ENCODE measurements at regions not wholly inside any gene's neighbourhood (a gene's known extent, or its start where the extent isn't known, plus 50 kb on each side); places are given as distances from the start of the nearest gene placed in this dataset.

DNA sequence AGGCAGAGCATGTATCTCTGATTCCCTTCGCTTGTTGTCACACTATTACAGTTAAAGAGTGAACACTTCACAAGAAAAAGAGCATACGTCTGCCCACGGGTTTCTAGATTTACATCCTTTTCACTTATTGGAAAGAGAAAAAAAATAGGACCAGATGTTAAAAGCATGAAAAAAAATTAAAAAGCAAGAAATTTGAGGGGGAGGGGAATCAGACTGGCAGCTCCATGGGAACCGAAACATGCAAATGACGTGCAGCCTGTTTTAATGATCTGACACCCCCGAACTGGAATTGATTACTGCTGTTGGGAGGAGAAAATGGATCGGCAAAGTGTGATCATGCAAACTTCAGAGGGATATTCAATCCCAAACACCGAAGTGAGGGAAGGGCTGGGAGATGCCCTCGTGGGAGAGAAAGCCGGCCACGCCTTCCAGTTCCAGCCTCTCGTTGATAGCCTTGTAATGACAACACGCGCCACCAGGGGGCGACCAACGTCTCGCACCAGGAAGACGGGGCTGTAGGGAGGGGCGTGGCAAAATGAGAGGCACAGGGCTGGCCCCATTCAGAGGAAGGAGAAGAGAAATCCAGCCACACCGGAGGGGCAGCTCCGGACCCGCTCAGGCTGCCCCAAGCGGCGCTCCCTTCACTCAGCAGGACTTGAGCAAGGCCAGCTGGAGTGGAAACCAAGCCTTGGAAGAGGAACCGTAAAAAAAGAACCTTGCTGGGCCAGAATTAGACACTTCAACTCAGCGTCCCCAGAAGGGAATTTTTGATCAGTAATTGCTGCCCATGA is 53.8 kb upstream of the SYT13 start:
- TF ChIP-seq NR2C2 (CRISPR knock-in tag; IDR thresholded peaks at IDR 0.05; ENCODE audit: borderline replicate concordance) = no peak
- no peak for TF ChIP-seq SMYD3 (CRISPR knock-in tag; IDR thresholded peaks at IDR 0.05)
- TF ChIP-seq CREB1 (IDR thresholded peaks at IDR 0.05) = no peak
- TF ChIP-seq CREB1 (CRISPR knock-in tag; IDR thresholded peaks at IDR 0.05) = no peak
- no peak for TF ChIP-seq AFF4 (CRISPR knock-in tag; IDR thresholded peaks at IDR 0.05)
- TF ChIP-seq, protein P1, sequence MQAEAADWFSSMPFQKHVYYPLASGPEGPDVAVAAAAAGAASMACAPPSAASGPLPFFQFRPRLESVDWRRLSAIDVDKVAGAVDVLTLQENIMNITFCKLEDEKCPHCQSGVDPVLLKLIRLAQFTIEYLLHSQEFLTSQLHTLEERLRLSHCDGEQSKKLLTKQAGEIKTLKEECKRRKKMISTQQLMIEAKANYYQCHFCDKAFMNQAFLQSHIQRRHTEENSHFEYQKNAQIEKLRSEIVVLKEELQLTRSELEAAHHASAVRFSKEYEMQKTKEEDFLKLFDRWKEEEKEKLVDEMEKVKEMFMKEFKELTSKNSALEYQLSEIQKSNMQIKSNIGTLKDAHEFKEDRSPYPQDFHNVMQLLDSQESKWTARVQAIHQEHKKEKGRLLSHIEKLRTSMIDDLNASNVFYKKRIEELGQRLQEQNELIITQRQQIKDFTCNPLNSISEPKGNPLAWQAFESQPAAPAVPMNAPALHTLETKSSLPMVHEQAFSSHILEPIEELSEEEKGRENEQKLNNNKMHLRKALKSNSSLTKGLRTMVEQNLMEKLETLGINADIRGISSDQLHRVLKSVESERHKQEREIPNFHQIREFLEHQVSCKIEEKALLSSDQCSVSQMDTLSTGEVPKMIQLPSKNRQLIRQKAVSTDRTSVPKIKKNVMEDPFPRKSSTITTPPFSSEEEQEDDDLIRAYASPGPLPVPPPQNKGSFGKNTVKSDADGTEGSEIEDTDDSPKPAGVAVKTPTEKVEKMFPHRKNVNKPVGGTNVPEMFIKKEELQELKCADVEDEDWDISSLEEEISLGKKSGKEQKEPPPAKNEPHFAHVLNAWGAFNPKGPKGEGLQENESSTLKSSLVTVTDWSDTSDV (CRISPR knock-in tag; IDR thresholded peaks at IDR 0.05) = no peak
- no peak for TF ChIP-seq HOMEZ (CRISPR knock-in tag; IDR thresholded peaks at IDR 0.05; ENCODE audit: low read depth)
- TF ChIP-seq ZNF407 (CRISPR knock-in tag; IDR thresholded peaks at IDR 0.05; ENCODE audit: not compliant biosample characterization) = no peak
- TF ChIP-seq SMC3 (IDR thresholded peaks at IDR 0.05; ENCODE audit: low read length) = 0 out of 2 replicates have a peak, but pooled peaks have one; percentile 18
- TF ChIP-seq ZBTB49 (CRISPR knock-in tag; IDR thresholded peaks at IDR 0.05; ENCODE audit: borderline replicate concordance) = no peak
- TF ChIP-seq PHF20 (CRISPR knock-in tag; IDR thresholded peaks at IDR 0.05) = no peak
- TF ChIP-seq NFIC (IDR thresholded peaks at IDR 0.05; ENCODE audit: low read length) = no peak
